Hematopoietic multipotent progenitor cell treated with erythropoietin and hydrocortisone succinate and interleukin-3 and kit ligand, for 15 days (in vitro differentiated cells): ENCODE measurements at regions not wholly inside any gene's neighbourhood (a gene's known extent, or its start where the extent isn't known, plus 50 kb on each side); places are given as distances from the start of the nearest gene placed in this dataset.

Experiments used
- DNase-seq: peaks from one replicate; pipeline ENCODE4 v3.0.0-alpha.2; 2015; ENCODE audit warnings: low spot score

DNA sequence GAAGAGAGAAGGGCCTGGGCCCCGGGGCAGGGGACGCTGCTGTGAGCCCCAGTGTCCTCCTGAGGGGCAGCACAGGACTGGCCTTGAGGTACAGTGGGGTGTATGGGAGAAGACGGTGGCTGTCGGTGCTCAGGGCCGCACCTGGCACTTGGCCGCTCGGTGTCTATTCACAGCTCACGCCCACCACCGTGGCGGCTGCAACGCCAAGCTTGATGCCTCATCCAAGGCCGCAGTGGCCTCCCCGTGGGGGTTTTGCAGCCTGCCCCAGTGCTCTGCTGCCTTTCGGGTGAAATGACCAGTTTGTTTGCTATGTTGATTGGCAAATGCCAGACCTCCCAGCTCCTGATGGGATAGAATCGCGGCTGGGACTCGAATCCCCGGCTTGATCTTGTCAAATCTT lies 79.5 kb upstream of the SLCO4A1 start:
- DNase-seq = no peak

DNA sequence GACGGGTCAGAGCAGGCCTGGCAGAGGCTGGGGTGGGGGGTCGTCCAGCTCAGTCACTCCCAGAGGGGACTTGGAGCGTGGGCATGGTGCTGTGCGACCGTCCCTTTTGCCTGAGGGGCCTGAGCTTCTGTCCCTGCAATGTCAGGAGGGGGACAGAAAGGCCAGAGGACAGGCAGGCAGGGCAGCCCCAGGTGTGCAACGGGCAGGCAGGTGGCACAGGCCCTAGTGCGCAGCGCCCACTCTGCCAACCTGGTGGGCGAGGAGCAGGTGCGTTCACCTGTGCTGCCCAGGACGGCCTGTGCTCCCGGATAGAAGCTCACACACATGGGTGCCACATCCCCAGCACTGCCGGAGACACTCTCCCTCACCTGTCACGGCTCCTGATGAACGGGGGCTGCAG lies 78.7 kb upstream of the SLCO4A1 start:
- DNase-seq = no peak

DNA sequence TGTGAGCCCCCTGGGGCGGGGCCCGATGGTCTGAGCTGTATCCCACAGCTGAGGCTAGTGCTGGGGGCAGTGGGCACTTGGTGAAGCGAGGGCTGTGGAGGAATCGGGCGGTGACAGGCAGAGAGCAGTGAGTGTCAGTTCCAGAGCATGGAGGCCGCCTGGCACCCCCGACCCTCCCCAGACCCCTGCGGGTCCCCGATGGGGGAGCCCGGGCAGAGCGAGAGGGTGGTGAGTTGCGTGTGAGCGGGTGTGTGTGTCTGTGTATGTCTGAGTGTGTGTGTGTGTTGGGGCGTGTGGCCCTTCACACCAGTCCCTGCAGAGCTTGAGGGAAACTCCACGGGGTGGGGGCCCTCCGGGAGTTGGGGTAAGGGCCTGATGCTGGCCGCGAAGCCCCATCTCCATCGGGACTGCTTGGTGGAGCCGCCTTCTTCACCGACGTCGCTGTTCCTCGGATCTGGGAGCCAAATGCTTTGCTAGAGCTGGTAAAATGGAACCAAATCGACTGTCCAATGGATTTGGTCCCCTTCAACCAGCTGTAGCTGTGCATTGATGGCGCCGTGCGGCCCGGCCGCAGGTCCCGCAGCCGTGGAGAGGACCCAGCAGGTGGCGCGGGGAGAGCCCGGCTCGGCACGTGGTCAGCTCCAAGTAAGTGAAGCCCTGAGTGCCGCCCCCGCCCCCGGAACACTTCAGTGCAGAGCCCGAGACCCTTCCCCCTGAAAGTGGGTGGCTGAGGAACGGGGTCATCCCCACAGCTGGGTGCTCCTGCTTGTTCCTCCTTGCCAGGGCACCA lies 77.7 kb upstream of the SLCO4A1 start:
- no peak for DNase-seq

DNA sequence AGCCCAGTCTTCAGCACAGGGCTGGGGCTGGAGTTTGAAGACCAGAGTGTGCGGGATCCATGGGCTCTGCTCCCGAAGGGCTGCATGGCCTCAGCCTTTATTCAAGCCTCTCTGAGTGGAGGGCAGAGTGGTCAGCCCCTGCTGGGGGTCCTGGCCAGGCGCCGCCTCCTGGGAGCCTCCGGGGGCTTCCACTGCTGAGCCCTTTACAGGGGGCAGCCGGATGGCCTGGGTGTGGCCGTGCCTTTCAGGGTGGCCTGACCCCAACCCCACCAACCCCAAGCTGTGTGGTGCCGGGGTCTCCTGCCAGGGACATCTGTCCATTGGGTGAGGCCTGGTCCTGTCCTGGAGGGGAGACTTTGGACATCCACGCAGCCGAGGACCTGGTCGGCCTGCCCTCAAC lies 76.0 kb upstream of the SLCO4A1 start:
- DNase-seq = no peak

DNA sequence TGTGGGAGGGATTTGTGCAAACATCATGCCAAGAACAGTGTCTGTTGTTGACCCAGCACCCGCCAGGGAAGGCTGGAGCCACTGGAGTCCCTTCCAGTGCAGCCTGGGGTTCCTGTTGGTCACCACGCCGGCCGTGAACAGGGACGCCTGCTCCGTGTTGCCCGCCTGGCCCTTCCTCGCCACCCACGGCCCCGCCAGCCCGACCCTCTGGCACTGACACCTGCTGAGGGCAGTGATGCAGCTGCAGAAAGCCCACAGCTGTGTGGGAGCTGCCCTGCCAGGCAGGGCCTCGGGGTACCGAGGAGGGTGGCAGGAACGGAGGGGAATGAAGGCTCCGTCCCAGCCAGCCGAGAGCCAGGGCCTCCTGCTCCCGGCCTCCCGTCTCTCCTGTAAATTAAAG lies 75.5 kb upstream of the SLCO4A1 start:
- no peak for DNase-seq

DNA sequence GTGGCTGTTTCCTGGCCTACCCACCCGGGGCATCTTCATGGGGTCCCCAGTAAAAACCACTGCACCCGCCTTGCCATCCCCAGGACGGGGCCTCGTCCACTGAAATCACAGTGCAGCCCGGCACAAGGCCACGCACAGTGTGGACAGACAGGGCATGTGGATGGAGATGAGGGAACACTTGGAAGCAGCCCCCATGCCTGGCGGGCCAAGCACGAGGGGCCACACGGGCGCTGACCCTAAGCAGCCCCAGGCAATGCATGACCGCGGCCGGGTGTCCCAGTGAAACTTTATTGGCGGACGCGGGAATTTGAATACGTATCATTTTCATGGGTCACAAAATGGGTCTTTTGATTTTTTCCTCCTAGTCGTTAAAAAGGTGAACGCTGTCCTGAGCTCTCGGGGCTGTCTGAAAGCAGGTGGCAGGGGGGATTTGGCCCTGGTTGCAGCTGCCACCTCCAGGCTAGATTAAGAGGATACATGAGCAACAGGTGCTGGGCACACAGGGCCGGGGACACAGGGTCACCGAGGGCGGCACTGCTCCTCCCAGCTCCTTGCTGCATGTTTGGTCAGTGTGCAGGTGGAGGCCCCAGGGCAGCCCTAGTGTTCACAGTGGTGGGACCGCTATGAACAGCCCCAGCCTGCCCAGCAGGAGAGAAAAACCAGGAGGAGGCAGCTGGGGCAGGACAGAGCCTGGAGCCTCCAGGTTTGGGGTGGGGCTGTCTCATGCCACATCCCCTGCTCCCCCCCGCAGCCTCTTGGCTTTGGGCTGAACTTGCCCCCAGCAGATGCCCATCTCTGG lies 74.9 kb upstream of the SLCO4A1 start:
- no peak for DNase-seq

DNA sequence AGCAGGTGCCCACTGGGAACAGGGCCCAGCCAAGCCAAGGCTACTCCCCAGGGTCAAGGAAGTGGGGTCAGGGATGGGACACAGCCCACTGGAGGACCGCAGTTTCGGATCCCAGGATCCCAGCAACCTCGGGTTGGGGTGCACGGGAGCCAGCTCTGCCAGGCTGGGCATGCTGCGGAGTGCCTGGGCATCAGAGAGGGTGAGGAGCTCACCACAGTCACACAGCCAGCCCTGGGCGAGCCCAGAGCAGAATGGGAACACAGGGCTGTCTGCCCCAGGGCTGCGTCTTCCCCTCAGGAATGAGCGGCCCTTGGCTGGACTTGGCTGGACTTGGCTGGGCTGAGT lies 74.3 kb upstream of the SLCO4A1 start:
- DNase-seq = no peak

DNA sequence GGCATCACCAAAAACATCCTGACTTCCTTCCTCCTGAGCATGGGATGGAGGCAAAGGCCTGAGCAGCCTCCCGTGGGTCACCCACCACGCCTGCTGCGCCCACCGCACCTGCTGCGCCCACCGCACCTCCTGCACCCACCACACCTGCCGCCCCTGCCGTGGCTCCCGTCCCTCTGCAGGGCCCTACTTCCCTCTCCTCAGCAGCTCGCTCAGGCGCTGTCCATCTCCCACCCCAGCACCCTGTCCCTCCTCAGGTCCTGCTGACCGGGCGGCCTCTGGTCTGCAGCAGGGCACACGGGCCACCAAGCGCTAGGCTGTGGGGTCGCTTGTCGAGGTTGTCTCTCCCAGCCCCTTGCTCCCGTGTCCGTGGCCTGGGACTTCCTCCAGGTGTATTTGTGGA lies 72.7 kb upstream of the SLCO4A1 start:
- no peak for DNase-seq

DNA sequence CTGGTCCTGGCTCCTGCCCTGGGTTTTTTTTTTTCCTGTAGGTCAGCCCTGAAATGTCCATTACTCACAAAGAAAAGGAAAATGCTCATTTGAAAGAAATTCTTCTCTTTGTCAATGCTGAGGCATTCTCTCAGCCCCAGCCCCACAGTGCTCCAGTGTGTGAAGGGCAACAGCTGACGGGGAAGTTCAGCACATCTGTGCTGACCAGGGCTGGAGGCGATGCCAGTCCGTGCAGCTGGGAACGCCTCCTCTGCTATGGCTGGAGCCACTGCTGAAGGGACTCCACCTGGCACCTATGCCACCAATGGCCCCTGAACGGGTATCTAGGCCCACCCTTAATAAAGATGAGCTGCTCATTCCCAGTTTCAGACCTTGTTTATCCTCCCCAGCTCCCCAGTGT lies 71.9 kb upstream of the SLCO4A1 start:
- DNase-seq = no peak

DNA sequence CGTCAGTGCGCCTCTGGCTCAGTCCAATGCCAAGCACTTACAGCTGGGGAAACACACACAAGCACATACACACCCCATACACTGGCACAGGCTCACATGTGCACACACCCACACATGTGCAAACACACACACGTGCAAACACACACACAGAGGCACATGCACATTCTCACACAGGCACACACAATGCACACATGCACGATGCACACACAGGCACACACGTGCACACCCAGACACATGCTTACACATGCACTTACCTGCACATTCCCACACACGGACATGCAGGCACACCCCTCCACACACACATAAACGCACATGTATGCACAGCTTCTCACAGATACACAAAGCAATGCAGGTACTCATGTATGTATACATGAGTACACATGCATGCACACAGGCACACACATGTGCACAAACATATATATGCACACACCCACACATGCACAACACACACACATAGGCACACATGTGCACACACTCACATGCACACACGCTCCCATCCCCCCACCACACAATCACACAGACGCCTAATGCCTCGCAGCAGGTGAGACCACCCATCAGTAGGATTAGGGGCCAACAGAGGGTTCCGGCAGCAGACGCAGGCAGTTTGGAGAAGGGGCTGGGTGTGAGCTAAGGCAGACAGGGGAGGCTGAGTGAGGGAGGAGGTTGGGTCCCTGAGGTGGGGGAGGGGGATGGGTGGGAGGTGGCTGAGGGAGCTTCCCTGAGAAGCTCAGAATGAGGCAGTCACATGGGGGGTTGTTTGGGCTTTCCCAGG lies 71.2 kb upstream of the SLCO4A1 start:
- no peak for DNase-seq

DNA sequence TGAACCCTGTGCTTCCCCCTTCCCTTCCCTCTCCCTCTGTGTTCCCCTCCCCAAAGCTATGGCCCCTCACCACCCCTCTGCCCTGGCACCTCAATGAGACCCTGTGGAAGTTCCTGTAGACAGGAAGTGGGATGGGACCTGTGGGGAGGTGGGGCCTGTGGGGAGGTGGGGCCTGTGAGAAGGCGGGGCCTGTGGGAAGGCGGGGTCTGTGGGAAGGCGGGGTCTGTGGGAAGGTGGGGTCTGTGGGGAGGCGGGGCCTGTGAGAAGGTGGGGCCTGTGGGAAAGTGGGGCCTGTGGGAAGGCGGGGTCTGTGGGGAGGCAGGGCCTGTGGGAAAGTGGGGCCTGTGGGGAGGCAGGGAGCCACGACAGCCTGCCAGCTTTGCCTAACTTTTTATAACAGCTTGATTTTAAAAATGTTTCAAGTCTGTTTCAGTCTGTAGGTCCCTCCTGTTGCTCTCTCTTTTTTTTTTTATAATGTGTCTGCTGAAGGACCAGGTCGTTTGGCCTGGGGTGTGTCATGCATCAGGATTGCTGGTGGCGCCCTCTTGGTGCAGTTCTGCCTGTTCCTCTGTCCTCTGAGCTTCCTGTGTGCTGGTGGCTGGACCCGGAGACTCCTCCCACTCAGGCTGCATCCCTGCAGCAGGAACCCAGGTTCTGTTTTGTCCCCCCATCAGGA lies 70.5 kb upstream of the SLCO4A1 start:
- DNase-seq = peak; percentile 13

DNA sequence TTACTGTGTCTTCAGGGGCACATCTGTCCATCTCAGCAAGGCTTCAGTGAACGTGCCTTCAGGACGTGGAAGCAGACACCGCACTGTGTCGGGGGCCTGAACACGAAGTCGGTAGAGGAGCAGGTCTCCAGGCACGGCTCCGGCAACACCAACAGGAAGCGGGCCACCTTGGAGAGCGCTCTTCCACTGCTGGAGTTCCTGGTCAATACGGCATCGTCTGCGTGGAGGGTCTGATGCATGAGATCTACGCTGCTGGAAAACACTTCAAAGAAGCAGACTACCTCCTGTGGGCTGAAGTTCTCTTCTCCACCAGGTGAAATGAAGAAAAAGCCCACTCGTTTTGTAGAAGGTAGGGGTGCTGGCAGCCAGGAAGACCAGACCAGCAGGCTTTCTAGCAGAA lies 69.3 kb upstream of the SLCO4A1 start:
- no peak for DNase-seq

DNA sequence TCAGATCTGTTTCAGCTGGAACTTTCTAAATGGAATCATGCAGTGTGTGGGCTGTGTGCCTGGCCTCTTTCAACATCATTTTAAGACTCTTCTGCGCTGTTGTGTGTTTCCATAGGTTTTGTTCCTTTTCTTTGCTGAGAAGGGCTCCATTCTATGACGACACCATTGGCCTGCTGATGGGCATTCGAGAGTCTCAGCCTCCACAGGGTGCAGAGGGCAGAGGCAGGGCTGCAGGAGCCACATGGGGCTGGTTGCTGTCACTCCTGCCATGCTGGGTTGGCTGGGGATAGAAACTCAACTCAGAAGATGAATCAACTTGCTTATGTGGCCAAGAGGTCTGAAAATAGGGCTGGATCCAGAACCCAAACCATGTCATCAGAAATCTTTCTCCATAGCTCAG lies 68.5 kb upstream of the SLCO4A1 start:
- DNase-seq = no peak

DNA sequence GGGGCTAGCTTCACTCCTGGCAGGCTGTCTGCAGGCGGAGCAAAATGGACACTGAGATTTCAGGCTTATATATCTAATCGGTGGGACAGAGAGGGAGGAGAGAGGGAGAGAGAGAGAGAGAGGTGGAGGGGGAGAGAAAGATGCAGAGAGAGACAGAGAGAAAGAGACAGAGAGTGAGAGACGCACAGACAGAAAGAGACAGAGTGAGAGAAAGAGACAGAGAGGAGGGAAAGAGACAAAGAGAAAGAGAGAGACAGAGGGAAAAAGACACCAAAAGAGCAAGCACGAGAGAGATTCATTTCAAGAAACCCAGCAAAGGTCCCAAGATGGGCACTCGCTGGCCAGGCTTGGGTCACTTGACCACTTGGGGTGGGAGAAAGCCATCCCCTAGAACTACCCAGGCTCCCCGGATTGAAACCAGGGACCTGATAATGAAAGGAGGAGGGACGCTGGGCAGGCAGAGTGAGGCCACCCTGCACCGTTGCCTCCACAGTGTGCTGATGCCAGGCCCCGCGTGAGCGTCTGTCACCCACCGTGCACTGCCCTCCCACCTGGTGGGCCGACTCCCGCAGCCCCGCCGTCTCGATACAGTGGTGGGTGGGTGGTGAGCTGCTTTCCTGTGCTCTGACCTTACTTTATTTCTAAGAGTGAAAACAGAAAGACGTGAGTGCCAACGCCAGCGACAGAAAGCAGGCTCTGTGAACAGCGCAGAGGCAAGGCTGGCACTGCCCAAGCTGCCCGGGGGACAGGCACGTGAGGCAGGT lies 67.9 kb upstream of the SLCO4A1 start:
- DNase-seq = no peak

DNA sequence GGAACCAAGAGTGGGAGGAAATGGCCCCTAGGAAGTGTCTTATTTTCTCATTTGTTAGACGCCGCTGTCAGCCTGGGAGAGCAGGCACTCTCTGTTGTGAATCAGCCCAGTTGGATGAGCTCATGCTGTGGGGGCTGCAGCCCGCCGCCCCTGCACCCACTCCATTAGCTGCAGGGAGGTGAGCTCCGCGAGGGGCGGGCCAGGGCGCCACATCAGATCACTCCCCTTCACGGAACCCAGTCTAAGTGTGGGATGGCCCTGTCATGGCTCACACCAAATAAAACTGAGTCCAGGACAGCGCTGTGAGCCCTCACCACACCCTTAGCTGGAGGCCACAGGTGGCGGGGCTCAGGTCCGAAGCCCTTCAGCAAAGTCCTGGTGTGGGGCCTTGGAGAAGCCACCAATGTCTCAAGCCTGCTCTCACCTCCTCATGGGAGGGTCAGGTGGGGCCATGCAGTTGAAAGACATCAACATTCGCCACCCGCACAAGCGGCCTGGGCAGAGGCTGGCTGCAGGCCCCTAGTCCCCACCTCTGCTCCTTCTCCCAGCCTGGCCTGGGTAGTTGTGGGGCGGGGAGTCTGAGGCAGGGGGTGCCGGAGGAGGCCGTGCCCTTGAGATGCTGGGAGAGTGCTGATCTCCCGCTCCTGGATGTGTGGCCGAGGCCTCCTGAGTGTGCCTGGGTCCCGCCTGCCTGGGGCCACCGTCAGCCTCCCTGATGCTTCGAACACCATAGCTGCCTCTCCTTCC lies 66.2 kb upstream of the SLCO4A1 start:
- no peak for DNase-seq

DNA sequence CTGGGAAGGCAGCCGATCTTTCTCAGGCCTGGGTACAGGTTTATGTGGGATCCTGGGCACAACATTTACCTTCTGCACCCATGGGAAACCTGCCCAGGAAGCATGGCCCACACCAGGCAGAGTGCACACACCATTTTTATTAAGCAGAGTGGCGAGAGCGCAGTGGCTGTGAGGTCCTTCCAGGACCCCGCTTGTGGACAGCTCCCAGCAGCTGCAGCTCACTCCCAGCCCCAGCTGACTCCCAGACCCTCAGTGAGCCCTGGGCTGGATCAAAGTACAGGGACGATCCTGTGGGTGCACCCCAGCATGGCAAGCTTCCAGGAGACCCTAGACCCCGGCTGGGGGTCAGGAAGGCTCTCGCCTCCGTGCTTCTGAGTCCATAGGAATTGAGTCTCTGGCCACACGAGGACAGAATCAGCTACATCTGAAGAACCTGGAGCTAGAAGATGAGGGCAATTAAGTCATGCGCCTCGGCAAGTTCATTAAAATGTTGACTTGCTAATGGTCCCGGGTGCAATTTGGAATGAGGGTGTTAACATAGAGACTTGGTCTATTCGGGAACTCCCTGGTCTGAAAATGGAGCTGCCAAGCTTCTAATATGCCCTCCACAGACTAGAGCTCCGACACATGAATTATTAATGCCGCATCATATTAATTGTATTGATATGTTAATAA lies 65.4 kb upstream of the SLCO4A1 start:
- DNase-seq = no peak

DNA sequence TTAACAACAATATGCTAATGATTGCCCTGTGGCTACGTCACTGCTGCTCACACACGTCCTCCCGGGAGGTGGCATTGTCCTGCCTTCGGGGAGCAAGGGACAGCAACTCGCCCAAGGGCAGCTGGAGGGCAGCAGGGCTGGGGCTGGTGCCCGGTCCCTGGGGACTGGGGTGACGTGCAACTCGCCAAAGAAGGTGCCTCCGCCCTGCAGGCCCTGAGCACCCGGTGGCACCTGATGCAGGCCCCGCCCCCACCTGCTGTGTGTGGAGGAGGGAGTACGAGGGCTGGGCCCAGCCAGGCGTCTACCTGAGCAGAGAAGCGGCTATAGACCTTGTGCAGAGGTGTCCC lies 64.8 kb upstream of the SLCO4A1 start:
- DNase-seq = no peak

DNA sequence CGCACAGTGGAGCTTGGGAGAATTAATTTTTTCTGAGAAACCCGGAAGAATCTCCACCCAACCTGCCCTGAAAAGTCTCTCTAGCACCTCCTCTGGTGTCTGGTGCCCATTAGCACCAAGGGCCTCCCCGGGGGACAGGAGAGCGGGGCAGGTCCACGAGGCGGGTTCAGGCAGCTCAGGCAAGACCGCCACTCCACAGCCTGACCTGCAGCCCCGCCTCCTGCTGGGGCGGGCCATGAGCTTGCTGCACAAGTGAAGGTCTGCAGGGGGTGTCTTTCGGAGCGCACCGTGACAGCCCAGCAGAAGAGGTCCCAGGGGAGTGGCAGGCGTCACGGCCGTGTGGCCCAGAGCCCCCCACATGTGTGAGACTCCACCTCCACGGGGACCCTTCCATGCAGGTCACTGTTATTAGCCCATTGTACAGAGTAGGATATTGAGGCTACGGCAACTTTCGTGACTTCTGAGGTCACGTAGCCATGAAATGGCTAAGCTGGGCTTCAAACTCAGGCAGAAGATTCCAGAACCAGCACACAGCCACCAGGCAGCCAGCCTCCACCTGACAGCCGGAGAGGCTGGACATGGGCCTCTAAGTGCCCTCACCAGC lies 63.9 kb upstream of the SLCO4A1 start:
- DNase-seq = no peak

DNA sequence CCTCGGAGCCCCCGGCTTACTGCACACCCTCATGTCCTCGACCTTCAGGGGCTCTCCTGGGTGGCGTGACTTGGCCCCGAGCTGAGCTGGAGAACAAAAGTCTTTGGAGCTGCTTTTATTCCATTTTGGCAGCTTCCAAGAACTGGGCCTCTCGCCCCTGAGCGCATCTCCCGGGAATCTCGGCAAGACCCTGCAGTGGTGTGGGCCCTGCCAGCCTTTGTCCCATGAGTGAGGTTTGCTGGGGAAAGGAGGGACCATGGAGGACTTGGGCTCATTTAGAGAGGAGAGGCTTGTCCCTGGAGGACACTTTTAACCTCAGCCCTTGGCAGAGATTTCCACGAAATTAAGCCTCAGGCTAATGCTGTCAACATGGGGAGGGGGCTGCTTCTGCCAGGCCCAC lies 62.3 kb upstream of the SLCO4A1 start:
- DNase-seq = no peak

DNA sequence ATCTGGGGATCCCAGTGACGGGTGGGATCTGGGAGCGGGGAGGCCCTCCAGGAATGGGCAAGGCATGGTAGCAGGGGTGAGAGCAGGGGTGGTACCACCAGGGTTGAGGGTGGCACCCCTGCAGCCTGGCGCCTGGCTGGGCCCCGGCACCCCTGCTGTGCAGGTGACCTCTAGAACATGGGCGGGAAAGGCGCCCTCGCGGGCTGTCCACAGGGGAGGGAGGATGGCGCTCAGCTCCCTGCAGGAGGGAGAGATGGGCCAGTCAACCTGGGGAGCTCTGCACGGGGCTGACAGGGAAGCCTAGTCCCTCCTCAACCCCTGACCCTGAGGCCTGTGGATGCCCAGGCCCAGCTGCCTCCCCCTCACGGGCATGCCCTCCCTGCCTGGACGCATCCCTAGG lies 61.6 kb upstream of the SLCO4A1 start:
- DNase-seq = no peak
